H1 (cell line): ENCODE measurements at regions not wholly inside any gene's neighbourhood (a gene's known extent, or its start where the extent isn't known, plus 50 kb on each side); places are given as distances from the start of the nearest gene placed in this dataset.

ENCODE experiments used
- CTCF ChIA-PET: fragments of 300-600 bp; sonication (Branson Sonifier 250); formaldehyde crosslinking; loops from one replicate; lab custom pipeline; 2021; ENCODE audit not compliant: partially characterized antibody; lab: Charles Lee
- POLR2A ChIA-PET: fragments of 300-600 bp; sonication (Branson Sonifier 250); formaldehyde crosslinking; loops from one replicate; lab custom pipeline; 2021; ENCODE audit warnings: inconsistent platforms; ENCODE audit not compliant: partially characterized antibody; lab: Charles Lee
- DNase-seq, 2 experiments: peaks; one replicate each; pipeline versions ENCODE4 v3.0.0 to v3.0.0-alpha.2; 2010 to 2022; ENCODE audit warnings: low spot score in 2 of 2, low read depth in 1 of 2, mixed read lengths in 1 of 2
- FAIRE-seq: peaks from 2 replicates; lab custom pipeline; 2011; peaks lifted over from hg19 to GRCh38; lab: Jason Lieb, UNC
- H2AFZ ChIP-seq: 2 replicates; pipeline ENCODE4 v1.8.1; 2012; ENCODE audit warnings: low read length, inconsistent platforms
- H2AK5ac ChIP-seq: 2 replicates; pipeline ENCODE4 v1.6.1; 2013; ENCODE audit warnings: low read depth, low read length
- H2BK120ac ChIP-seq: replicated peaks from 2 replicates; pipeline ENCODE3; 2013; ENCODE audit warnings: low read depth, low read length, inconsistent platforms
- H2BK12ac ChIP-seq: 2 replicates; pipeline ENCODE4 v1.6.1; 2013; ENCODE audit warnings: low read depth, low read length
- H2BK15ac ChIP-seq: 2 replicates; pipeline ENCODE4 v1.6.1; 2013; ENCODE audit warnings: low read length
- H2BK20ac ChIP-seq: 2 replicates; pipeline ENCODE4 v1.6.1; 2013; ENCODE audit warnings: low read length
- H2BK5ac ChIP-seq: 2 replicates; pipeline ENCODE4 v1.6.1; 2013; ENCODE audit warnings: low read depth, low read length
- H3K14ac ChIP-seq: 2 replicates; pipeline ENCODE4 v1.6.1; 2013; ENCODE audit warnings: inconsistent platforms; ENCODE audit not compliant: insufficient read length
- H3K18ac ChIP-seq: 2 replicates; pipeline ENCODE4 v1.6.1; 2013; ENCODE audit warnings: low read length; ENCODE audit errors: extremely low read depth
- H3K23ac ChIP-seq: 2 replicates; pipeline ENCODE4 v1.6.1; 2013; ENCODE audit warnings: inconsistent platforms; ENCODE audit not compliant: insufficient read length
- H3K23me2 ChIP-seq: 2 replicates; pipeline ENCODE4 v1.6.1; 2013; ENCODE audit warnings: low read depth, low read length
- H3K27ac ChIP-seq: 2 replicates; pipeline ENCODE4 v1.6.1; 2011; ENCODE audit warnings: low read depth, low read length, inconsistent platforms
- H3K27me3 ChIP-seq, 4 experiments: replicated peaks in 1 of 4; 1 replicate in 1 of 4; 2 replicates in 3 of 4; pipeline versions ENCODE4 v1.6.1 to v1.8.1; 2011 to 2013; ENCODE audit warnings: low read length in 3 of 4, mild to moderate bottlenecking in 3 of 4, inconsistent platforms in 2 of 4, mixed read lengths in 2 of 4, moderate library complexity in 1 of 4; ENCODE audit not compliant: control insufficient read depth in 3 of 4, insufficient read depth in 3 of 4; ENCODE audit errors: extremely low read depth in 1 of 4
- H3K36me3 ChIP-seq, 4 experiments: 2 replicates each; pipeline versions ENCODE4 v1.6.1 to v1.8.1; 2011 to 2013; ENCODE audit warnings: mild to moderate bottlenecking in 4 of 4, low read length in 3 of 4, moderate library complexity in 2 of 4, control low read depth in 1 of 4, inconsistent platforms in 1 of 4; ENCODE audit not compliant: insufficient read depth in 4 of 4, control insufficient read depth in 2 of 4
- H3K4ac ChIP-seq: replicated peaks from 2 replicates; pipeline ENCODE3; 2013; ENCODE audit warnings: low read length, low read depth, mixed read lengths, inconsistent platforms; ENCODE audit not compliant: insufficient read length
- H3K4me1 ChIP-seq, 4 experiments: replicated peaks in 1 of 4; 1 replicate in 1 of 4; 2 replicates in 3 of 4; pipeline versions ENCODE4 v1.6.1 to v1.8.1; 2011 to 2013; ENCODE audit warnings: low read length in 3 of 4, inconsistent platforms in 2 of 4, mixed read lengths in 1 of 4; ENCODE audit not compliant: insufficient read depth in 4 of 4, control insufficient read depth in 3 of 4
- H3K4me2 ChIP-seq, 2 experiments: 2 replicates each; pipeline versions ENCODE4 v1.6.1 to v1.8.1; 2011 to 2013; ENCODE audit warnings: low read depth in 2 of 2, low read length in 2 of 2, control low read depth in 1 of 2, inconsistent platforms in 1 of 2, mild to moderate bottlenecking in 1 of 2; ENCODE audit not compliant: insufficient read depth in 1 of 2
- H3K4me3 ChIP-seq, 4 experiments: fragments of 200-600, 300-600 bp in 1 of 4; sonication (generic), shearing (Covaris generic), sonication (Bioruptor Twin) in 1 of 4; 2 replicates each; pipeline versions ENCODE4 v1.5.1 to v1.8.1; 2011 to 2016; ENCODE audit warnings: low read length in 4 of 4, low read depth in 3 of 4, control low read depth in 2 of 4, inconsistent platforms in 2 of 4, mild to moderate bottlenecking in 2 of 4, mixed read lengths in 1 of 4, moderate library complexity in 1 of 4; ENCODE audit not compliant: insufficient read depth in 2 of 4; ENCODE audit errors: extremely low read depth in 1 of 4
- H3K56ac ChIP-seq: replicated peaks from 2 replicates; pipeline ENCODE3; 2013; ENCODE audit warnings: low read depth, mild to moderate bottlenecking, mixed read lengths, low read length, inconsistent platforms; ENCODE audit not compliant: insufficient read length
- H3K79me1 ChIP-seq: 2 replicates; pipeline ENCODE4 v1.6.1; 2013; ENCODE audit warnings: low read depth, low read length, control low read depth
- H3K79me2 ChIP-seq, 2 experiments: 2 replicates each; pipeline versions ENCODE4 v1.6.1 to v1.8.1; 2012 to 2013; ENCODE audit warnings: low read length in 2 of 2, mild to moderate bottlenecking in 2 of 2, inconsistent platforms in 1 of 2; ENCODE audit not compliant: insufficient read depth in 2 of 2, control insufficient read depth in 1 of 2
- H3K9ac ChIP-seq, 4 experiments: replicated peaks in 1 of 4; 1 replicate in 1 of 4; 2 replicates in 3 of 4; pipeline versions ENCODE4 v1.6.1 to v1.8.1; 2011 to 2013; ENCODE audit warnings: low read depth in 3 of 4, low read length in 3 of 4, control low read depth in 2 of 4, mild to moderate bottlenecking in 2 of 4, moderate library complexity in 2 of 4, inconsistent platforms in 1 of 4; ENCODE audit errors: extremely low read depth in 1 of 4
- H3K9me3 ChIP-seq, 2 experiments: 2 replicates each; pipeline versions ENCODE4 v1.6.1 to v1.8.1; 2012 to 2013; ENCODE audit warnings: mild to moderate bottlenecking in 2 of 2, moderate library complexity in 2 of 2, control low read depth in 1 of 2, inconsistent platforms in 1 of 2, low read depth in 1 of 2, low read length in 1 of 2, mixed read lengths in 1 of 2; ENCODE audit not compliant: insufficient read depth in 2 of 2
- H4K20me1 ChIP-seq, 2 experiments: replicated peaks in 1 of 2; 2 replicates each; pipeline versions ENCODE3 to v1.8.1; 2011 to 2013; ENCODE audit warnings: inconsistent platforms in 2 of 2, low read length in 2 of 2, mild to moderate bottlenecking in 1 of 2; ENCODE audit not compliant: insufficient read depth in 2 of 2, control insufficient read depth in 1 of 2
- H4K5ac ChIP-seq: 2 replicates; pipeline ENCODE4 v1.6.1; 2013; ENCODE audit warnings: low read length, low read depth, mixed read lengths, inconsistent platforms; ENCODE audit not compliant: insufficient read length
- H4K8ac ChIP-seq: 2 replicates; pipeline ENCODE4 v1.8.0; 2013; ENCODE audit warnings: mild to moderate bottlenecking, moderate library complexity, low read length, inconsistent platforms; ENCODE audit not compliant: insufficient read depth; ENCODE audit errors: extremely low read depth
- H4K91ac ChIP-seq: replicated peaks from 2 replicates; pipeline ENCODE3; 2013; ENCODE audit warnings: low read length, mixed read lengths, inconsistent platforms; ENCODE audit not compliant: insufficient read length
- CHD2 ChIP-seq: IDR thresholded peaks from 2 replicates; pipeline ENCODE4 v1.6.1; 2012; ENCODE audit warnings: low read length, improper control_type of control experiment
- MAFK ChIP-seq: IDR thresholded peaks from 2 replicates; pipeline ENCODE4 v1.6.1; 2012; ENCODE audit warnings: low read depth, mild to moderate bottlenecking, improper control_type of control experiment, low read length
- POLR2AphosphoS5 ChIP-seq: IDR thresholded peaks from 2 replicates; pipeline ENCODE4 v1.6.1; 2011; ENCODE audit warnings: low read depth, low read length
- TAF7 ChIP-seq: optimal IDR thresholded peaks from 2 replicates; pipeline ENCODE3; 2011; ENCODE audit warnings: low read depth, mild to moderate bottlenecking, inconsistent platforms, low read length, moderate library complexity, borderline replicate concordance
- WGBS, 2 experiments: shearing (Covaris generic) in 1 of 2; methylation state at CpG; one replicate each; pipeline versions ENCODE4 v1.1.6 to v1.1.7; 2013 to 2015; ENCODE audit warnings: low lambda C conversion rate in 2 of 2, mixed read lengths in 2 of 2, inconsistent platforms in 1 of 2, low coverage in 1 of 2, missing lambda C conversion rate in 1 of 2; ENCODE audit not compliant: insufficient replicate concordance in 2 of 2, insufficient coverage in 1 of 2, insufficient read length in 1 of 2; ENCODE audit errors: extremely low coverage in 1 of 2, missing lambda C conversion rate in 1 of 2; 5-methylcytosine and 5-hydroxymethylcytosine counted together

DNA sequence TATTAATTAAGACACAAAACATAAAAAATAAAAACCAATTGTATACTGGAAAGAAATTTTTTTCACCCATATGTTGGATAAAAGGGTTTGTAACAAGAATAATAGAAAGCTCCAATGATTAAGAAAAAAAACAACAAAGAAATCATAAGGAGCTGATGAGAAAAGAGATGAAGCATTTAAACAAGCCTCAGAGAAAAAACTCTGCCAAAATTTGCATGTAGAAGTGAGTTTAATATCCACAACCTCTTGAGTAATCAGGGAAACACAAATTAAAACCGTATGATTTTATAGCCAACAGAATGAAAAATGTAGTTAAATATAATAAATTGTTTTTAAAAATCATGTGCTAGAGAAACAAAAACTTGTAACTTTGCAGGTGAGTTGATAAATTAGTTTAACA, 192.9 kb downstream of the BCHE start:
- Histone ChIP-seq H3K27me3 (no peaks in the 10 kb centered on the region), H3K79me1 (no peaks in the 10 kb centered on the region), H2BK15ac (no peak overlapping the region), H3K23ac (no peak overlapping the region), H3K14ac (no peak overlapping the region), H4K20me1 (no peaks in the 10 kb centered on the region), H4K5ac (no peak overlapping the region), H3K36me3 (no peaks in the 10 kb centered on the region), H2BK5ac (no peak overlapping the region), H2BK120ac (no peak overlapping the region), H2AK5ac (no peak overlapping the region), H2BK20ac (no peak overlapping the region), H3K4ac (no peak overlapping the region), H3K79me2 (no peaks in the 10 kb centered on the region), H3K56ac (no peak overlapping the region), H4K91ac (no peak overlapping the region), H3K4me2 (no peak overlapping the region), H3K9me3 (peaks cover 0 to 3% of the 10 kb centered on the region in 2 experiments; a peak in 1 of 4 replicates), H3K27ac (no peak overlapping the region), H3K9ac (no peak overlapping the region), H3K23me2 (no peaks in the 10 kb centered on the region), H2AFZ (no peak overlapping the region), H2BK12ac (no peak overlapping the region), H3K18ac (no peak overlapping the region), H4K8ac (no peak overlapping the region), H3K4me3 (no peak overlapping the region), H3K4me1 (no peaks in the 10 kb centered on the region)
- FAIRE-seq (no peak), DNase-seq (no peak)
- POLR2A ChIA-PET: no interaction called here
- CTCF ChIA-PET: no interaction called here
- 96% methylated on average over 1 of the region's 1 CpG; no CpG with 5 or more reads in 1 of the 2 experiments for WGBS, 2 experiments
- TF ChIP-seq MAFK: no peak
- TF ChIP-seq TAF7: no peak
- no peak for TF ChIP-seq CHD2
- no peak for TF ChIP-seq POLR2AphosphoS5
